K562 (cell line): ENCODE measurements at regions not wholly inside any gene's neighbourhood (a gene's known extent, or its start where the extent isn't known, plus 50 kb on each side); places are given as distances from the start of the nearest gene placed in this dataset.
A peak's percentile ranks its signal among the peaks of the same experiment; 100 is the strongest.

Experiments used
- CBFB ChIP-seq: sonication (generic); formaldehyde crosslinking; IDR thresholded peaks from 2 replicates; pipeline ENCODE4 v1.4.0; 2020; ENCODE audit warnings: mild to moderate bottlenecking, missing genetic modification reagents
- ESRRB ChIP-seq: fragments of 250-450 bp; sonication (Bioruptor Pico); IDR thresholded peaks from 2 replicates; pipeline ENCODE4 v1.5.0; 2020; ENCODE audit warnings: mild to moderate bottlenecking, moderate library complexity, borderline replicate concordance
- FOXA3 ChIP-seq, 2 experiments: fragments of 450-650 bp in 1 of 2; sonication (generic) in 1 of 2; formaldehyde crosslinking; IDR thresholded peaks in 1 of 2; conservative IDR thresholded peaks in 1 of 2; 2 replicates each; pipeline versions ENCODE4 v1.4.0 to v1.8.0; 2020 to 2022; ENCODE audit warnings: mild to moderate bottlenecking in 2 of 2, missing genetic modification reagents in 1 of 2
- POLR2G ChIP-seq: fragments of 200-400 bp; formaldehyde crosslinking; IDR thresholded peaks from 2 replicates; pipeline ENCODE4 v1.6.1; 2017; ENCODE audit warnings: low read depth, mild to moderate bottlenecking, antibody characterized with exemption, low read length, moderate library complexity
- POLR2H ChIP-seq: IDR thresholded peaks from 2 replicates; pipeline ENCODE4 v1.6.1; 2016; ENCODE audit warnings: missing genetic modification characterization, low read depth, mild to moderate bottlenecking, control low read depth, missing compliant biosample characterization, moderate library complexity
- SMARCA4 ChIP-seq: fragments of 450-650 bp; IDR thresholded peaks from 2 replicates; pipeline ENCODE4 v1.6.1; 2016
- TCF7 ChIP-seq: sonication (generic); IDR thresholded peaks from 2 replicates; pipeline ENCODE4 v1.6.1; 2016; ENCODE audit warnings: antibody characterized with exemption, borderline replicate concordance
- TF ChIP-seq, protein P1 (sequence below): fragments of 450-650 bp; formaldehyde crosslinking; IDR thresholded peaks from 2 replicates; pipeline ENCODE4 v1.4.0; 2022; ENCODE audit warnings: missing genetic modification characterization
- TF ChIP-seq, protein P2 (sequence below): fragments of 250-450 bp; sonication (Bioruptor Pico); IDR thresholded peaks from 2 replicates; pipeline ENCODE4 v1.8.0; 2021; ENCODE audit warnings: mild to moderate bottlenecking, moderate library complexity
- TF ChIP-seq, protein P3 (sequence below): fragments of 450-650 bp; IDR thresholded peaks from 2 replicates; pipeline ENCODE4 v1.6.1; 2016; ENCODE audit warnings: mild to moderate bottlenecking, moderate library complexity
- TF ChIP-seq, protein P4 (sequence below): sonication (generic); formaldehyde crosslinking; IDR thresholded peaks from 2 replicates; pipeline ENCODE4 v1.8.0; 2022; ENCODE audit warnings: mild to moderate bottlenecking, missing genetic modification reagents

DNA sequence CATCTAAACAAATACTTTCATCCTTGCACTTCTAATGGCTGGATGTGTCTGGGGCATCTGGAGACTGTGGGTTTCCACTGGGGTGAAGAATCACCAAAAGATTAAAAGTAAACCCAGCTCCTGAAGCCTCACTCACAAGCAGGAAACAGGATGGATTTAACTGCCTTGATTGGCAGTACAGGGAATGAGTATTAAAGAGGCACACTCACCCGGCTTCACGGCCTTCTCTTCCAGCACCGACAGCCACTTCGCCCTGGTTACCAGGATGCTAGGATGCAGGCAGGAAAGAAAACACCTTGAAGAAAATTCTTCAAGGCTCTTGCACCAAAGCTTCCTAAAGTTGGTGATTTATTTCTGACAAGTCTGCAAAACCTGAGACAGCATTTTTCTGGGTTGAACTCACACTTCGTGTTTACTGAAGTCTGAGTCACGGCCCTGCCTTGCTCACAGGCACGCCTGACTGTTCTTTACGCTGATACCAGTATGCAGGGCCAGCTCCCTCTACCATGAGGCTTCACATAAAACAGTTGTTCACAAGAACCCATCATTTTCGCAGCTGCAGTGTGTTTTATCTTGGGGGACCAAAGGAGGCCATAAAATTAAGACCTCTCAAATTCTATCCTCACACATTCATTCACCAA is 56.5 kb upstream of the ZNF354A start (continued):
- TF ChIP-seq, protein P1, sequence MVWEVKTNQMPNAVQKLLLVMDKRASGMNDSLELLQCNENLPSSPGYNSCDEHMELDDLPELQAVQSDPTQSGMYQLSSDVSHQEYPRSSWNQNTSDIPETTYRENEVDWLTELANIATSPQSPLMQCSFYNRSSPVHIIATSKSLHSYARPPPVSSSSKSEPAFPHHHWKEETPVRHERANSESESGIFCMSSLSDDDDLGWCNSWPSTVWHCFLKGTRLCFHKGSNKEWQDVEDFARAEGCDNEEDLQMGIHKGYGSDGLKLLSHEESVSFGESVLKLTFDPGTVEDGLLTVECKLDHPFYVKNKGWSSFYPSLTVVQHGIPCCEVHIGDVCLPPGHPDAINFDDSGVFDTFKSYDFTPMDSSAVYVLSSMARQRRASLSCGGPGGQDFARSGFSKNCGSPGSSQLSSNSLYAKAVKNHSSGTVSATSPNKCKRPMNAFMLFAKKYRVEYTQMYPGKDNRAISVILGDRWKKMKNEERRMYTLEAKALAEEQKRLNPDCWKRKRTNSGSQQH (CRISPR knock-in tag): no peak
- TF ChIP-seq, protein P2, sequence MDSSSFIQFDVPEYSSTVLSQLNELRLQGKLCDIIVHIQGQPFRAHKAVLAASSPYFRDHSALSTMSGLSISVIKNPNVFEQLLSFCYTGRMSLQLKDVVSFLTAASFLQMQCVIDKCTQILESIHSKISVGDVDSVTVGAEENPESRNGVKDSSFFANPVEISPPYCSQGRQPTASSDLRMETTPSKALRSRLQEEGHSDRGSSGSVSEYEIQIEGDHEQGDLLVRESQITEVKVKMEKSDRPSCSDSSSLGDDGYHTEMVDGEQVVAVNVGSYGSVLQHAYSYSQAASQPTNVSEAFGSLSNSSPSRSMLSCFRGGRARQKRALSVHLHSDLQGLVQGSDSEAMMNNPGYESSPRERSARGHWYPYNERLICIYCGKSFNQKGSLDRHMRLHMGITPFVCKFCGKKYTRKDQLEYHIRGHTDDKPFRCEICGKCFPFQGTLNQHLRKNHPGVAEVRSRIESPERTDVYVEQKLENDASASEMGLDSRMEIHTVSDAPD: no peak
- TF ChIP-seq FOXA3 (CRISPR knock-in tag; conservative IDR thresholded peaks at IDR 0.05 in 1 of 2, IDR thresholded peaks at IDR 0.05 in 1 of 2) (peak in 1 of 2 experiments; percentile 34; a peak in 1 of 4 replicates), POLR2H (tag) (no peak), CBFB (CRISPR knock-in tag) (no peak), SMARCA4 (no peak), POLR2G (no peak), TCF7 (no peak), ESRRB (CRISPR knock-in tag) (no peak)
- TF ChIP-seq, protein P3, sequence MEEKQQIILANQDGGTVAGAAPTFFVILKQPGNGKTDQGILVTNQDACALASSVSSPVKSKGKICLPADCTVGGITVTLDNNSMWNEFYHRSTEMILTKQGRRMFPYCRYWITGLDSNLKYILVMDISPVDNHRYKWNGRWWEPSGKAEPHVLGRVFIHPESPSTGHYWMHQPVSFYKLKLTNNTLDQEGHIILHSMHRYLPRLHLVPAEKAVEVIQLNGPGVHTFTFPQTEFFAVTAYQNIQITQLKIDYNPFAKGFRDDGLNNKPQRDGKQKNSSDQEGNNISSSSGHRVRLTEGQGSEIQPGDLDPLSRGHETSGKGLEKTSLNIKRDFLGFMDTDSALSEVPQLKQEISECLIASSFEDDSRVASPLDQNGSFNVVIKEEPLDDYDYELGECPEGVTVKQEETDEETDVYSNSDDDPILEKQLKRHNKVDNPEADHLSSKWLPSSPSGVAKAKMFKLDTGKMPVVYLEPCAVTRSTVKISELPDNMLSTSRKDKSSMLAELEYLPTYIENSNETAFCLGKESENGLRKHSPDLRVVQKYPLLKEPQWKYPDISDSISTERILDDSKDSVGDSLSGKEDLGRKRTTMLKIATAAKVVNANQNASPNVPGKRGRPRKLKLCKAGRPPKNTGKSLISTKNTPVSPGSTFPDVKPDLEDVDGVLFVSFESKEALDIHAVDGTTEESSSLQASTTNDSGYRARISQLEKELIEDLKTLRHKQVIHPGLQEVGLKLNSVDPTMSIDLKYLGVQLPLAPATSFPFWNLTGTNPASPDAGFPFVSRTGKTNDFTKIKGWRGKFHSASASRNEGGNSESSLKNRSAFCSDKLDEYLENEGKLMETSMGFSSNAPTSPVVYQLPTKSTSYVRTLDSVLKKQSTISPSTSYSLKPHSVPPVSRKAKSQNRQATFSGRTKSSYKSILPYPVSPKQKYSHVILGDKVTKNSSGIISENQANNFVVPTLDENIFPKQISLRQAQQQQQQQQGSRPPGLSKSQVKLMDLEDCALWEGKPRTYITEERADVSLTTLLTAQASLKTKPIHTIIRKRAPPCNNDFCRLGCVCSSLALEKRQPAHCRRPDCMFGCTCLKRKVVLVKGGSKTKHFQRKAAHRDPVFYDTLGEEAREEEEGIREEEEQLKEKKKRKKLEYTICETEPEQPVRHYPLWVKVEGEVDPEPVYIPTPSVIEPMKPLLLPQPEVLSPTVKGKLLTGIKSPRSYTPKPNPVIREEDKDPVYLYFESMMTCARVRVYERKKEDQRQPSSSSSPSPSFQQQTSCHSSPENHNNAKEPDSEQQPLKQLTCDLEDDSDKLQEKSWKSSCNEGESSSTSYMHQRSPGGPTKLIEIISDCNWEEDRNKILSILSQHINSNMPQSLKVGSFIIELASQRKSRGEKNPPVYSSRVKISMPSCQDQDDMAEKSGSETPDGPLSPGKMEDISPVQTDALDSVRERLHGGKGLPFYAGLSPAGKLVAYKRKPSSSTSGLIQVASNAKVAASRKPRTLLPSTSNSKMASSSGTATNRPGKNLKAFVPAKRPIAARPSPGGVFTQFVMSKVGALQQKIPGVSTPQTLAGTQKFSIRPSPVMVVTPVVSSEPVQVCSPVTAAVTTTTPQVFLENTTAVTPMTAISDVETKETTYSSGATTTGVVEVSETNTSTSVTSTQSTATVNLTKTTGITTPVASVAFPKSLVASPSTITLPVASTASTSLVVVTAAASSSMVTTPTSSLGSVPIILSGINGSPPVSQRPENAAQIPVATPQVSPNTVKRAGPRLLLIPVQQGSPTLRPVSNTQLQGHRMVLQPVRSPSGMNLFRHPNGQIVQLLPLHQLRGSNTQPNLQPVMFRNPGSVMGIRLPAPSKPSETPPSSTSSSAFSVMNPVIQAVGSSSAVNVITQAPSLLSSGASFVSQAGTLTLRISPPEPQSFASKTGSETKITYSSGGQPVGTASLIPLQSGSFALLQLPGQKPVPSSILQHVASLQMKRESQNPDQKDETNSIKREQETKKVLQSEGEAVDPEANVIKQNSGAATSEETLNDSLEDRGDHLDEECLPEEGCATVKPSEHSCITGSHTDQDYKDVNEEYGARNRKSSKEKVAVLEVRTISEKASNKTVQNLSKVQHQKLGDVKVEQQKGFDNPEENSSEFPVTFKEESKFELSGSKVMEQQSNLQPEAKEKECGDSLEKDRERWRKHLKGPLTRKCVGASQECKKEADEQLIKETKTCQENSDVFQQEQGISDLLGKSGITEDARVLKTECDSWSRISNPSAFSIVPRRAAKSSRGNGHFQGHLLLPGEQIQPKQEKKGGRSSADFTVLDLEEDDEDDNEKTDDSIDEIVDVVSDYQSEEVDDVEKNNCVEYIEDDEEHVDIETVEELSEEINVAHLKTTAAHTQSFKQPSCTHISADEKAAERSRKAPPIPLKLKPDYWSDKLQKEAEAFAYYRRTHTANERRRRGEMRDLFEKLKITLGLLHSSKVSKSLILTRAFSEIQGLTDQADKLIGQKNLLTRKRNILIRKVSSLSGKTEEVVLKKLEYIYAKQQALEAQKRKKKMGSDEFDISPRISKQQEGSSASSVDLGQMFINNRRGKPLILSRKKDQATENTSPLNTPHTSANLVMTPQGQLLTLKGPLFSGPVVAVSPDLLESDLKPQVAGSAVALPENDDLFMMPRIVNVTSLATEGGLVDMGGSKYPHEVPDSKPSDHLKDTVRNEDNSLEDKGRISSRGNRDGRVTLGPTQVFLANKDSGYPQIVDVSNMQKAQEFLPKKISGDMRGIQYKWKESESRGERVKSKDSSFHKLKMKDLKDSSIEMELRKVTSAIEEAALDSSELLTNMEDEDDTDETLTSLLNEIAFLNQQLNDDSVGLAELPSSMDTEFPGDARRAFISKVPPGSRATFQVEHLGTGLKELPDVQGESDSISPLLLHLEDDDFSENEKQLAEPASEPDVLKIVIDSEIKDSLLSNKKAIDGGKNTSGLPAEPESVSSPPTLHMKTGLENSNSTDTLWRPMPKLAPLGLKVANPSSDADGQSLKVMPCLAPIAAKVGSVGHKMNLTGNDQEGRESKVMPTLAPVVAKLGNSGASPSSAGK: no peak
- TF ChIP-seq, protein P4, sequence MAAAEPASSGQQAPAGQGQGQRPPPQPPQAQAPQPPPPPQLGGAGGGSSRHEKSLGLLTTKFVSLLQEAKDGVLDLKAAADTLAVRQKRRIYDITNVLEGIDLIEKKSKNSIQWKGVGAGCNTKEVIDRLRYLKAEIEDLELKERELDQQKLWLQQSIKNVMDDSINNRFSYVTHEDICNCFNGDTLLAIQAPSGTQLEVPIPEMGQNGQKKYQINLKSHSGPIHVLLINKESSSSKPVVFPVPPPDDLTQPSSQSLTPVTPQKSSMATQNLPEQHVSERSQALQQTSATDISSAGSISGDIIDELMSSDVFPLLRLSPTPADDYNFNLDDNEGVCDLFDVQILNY (CRISPR knock-in tag): no peak
